ENCODE measurements at regions not wholly inside any gene's neighbourhood (a gene's known extent, or its start where the extent isn't known, plus 50 kb on each side); places are given as distances from the start of the nearest gene placed in this dataset.

- no peak for DNase-seq (ENCODE audit: low spot score)
Measured at GRCh38 chr10:124146483-124146882, 53.1 kb upstream of the CHST15 start.

GRCh38 chr10:124145109-124145870 lies 51.9 kb upstream of the CHST15 start:
- DNase-seq (ENCODE audit: low spot score): no peak

DNA sequence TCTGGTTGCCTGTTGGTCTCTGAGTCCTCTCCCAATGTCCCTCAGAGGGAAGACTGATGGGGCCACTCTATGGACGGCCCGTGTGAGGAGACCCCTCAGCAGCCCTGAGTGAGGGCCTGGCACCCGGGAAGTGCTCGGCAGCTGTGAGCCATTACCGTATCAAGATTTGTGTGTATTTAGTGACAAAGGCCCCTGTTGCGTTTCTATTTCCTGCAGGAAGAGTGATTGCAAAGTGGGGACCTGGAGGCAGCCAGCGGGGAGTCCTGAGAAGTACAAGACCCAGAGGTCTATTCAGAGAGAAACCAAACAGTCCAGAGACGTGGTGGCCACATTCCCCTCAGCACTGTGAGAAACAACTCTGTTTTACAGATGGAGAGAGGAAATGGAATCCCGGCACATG lies 51.1 kb upstream of the CHST15 start:
- no peak for DNase-seq (ENCODE audit: low spot score)

GRCh38 chr10:124143721-124144120 lies 50.3 kb upstream of the CHST15 start:
- DNase-seq (ENCODE audit: low spot score): no peak

Data from left forelimb (tissue), 1 donor.